ENCODE measurements at regions not wholly inside any gene's neighbourhood (a gene's known extent, or its start where the extent isn't known, plus 50 kb on each side); places are given as distances from the start of the nearest gene placed in this dataset.

DNA sequence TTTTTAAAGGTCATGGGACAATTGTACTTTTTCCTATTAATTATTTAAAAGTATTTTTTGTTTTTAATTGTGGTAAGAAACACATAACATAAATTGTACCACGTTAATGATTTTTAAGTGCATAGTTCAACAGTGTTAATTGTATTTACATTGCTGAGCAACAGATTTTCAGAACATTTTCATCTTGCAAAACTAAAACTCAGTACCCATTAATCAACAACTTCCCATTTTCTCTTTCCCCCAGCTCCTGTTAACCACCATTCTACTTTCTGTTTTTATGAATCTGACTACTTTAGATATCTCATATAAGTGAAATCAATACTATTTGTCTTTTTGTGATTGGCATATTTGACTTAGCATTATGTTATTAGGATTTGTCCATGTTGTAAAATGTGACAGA is 483.9 kb upstream of the ZNF804A start:
- H3K4me3 ChIP-seq (replicated peaks in 1 of 2; ENCODE audit: low read depth in 2 of 2, low read length in 2 of 2): no peak overlapping the region
- DNase-seq (ENCODE audit: low read depth in 2 of 2): no peak
- TF ChIP-seq, protein P1, sequence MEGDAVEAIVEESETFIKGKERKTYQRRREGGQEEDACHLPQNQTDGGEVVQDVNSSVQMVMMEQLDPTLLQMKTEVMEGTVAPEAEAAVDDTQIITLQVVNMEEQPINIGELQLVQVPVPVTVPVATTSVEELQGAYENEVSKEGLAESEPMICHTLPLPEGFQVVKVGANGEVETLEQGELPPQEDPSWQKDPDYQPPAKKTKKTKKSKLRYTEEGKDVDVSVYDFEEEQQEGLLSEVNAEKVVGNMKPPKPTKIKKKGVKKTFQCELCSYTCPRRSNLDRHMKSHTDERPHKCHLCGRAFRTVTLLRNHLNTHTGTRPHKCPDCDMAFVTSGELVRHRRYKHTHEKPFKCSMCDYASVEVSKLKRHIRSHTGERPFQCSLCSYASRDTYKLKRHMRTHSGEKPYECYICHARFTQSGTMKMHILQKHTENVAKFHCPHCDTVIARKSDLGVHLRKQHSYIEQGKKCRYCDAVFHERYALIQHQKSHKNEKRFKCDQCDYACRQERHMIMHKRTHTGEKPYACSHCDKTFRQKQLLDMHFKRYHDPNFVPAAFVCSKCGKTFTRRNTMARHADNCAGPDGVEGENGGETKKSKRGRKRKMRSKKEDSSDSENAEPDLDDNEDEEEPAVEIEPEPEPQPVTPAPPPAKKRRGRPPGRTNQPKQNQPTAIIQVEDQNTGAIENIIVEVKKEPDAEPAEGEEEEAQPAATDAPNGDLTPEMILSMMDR (IDR thresholded peaks at IDR 0.05; ENCODE audit: low read depth, low read length): no peak

DNA sequence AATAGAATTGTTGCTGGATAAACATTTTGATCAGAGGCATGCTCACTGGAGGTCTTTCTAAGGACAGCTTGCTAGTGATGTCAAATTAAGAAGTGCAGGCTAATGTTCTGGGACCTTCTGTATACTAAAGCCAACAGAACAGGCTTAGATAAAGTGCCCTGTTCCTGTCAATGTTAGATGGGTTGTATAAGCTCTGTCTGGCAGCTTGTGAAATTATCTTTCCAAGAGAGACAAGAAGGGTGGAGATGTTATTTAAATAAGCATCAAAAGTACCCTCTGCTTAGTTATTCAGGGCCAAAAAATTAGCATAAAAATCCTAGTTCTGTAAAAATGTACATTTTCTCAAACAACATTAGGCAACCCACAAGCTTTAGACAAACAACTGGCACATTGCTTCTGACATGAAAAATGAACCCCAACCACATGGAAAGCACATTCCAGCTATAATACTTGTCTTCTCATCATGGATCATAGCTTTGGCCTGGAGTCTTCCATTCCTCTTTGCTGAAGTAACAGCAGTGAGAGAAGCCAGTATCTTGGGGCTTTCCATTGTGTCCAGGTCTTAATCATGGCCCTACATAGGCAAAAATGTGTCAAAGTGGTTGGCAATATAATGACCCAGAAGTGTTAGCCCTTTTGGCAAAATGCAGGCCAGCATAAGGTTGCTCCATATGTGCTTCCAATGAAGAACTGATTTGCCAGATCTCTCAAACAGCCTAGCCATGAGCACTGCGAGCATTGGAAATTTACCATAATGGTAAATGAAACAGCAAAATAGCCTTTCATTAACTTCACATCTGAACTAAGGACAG is 478.1 kb upstream of the ZNF804A start:
- TF ChIP-seq, protein P1 (IDR thresholded peaks at IDR 0.05; ENCODE audit: low read depth, low read length): no peak
- DNase-seq (ENCODE audit: low read depth in 2 of 2): no peak
- no peak overlapping the region for H3K4me3 ChIP-seq (replicated peaks in 1 of 2; ENCODE audit: low read depth in 2 of 2, low read length in 2 of 2)

DNA sequence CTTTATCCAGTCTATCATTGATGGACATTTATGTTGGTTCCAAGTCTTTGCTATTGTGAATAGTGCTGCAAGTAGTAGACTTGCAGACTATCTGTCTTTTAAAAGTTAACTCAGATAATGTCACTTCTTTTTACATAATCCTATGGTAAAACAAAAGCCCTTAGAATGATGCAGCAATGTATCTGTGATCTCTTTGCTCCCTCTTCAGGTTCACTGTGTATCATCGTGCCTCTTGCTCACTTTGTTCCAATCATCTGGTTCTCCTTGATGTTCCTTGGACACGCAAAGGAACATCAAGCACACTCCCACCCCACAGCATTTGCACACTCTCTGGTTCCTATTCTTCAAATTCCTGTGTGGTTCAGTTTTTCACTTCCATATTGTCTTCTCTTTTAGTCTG is 472.5 kb upstream of the ZNF804A start:
- no peak overlapping the region for H3K4me3 ChIP-seq (replicated peaks in 1 of 2; ENCODE audit: low read depth in 2 of 2, low read length in 2 of 2)
- TF ChIP-seq, protein P1 (IDR thresholded peaks at IDR 0.05; ENCODE audit: low read depth, low read length): no peak
- DNase-seq (ENCODE audit: low read depth in 2 of 2): no peak

DNA sequence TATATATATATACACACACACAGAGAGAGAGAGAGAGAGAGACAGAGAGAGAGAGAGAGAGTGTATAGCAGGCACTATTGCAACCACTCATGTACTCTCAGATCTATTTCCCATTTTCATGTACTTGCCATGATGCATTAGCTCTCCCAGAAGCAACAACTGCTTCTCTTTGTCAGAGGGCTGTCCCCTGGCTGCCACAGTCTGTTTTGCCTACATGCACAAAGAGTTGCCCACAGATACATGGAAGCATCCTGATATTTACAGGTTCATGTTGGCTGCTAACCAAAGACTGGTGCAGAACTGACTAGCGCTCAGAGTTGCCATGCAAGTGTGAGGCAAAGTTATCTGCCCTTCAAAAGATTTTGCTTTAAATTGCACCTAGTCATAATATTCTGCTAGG is 469.3 kb upstream of the ZNF804A start:
- no peak for DNase-seq (ENCODE audit: low read depth in 2 of 2)
- no peak overlapping the region for H3K4me3 ChIP-seq (replicated peaks in 1 of 2; ENCODE audit: low read depth in 2 of 2, low read length in 2 of 2)
- TF ChIP-seq, protein P1 (IDR thresholded peaks at IDR 0.05; ENCODE audit: low read depth, low read length): no peak

DNA sequence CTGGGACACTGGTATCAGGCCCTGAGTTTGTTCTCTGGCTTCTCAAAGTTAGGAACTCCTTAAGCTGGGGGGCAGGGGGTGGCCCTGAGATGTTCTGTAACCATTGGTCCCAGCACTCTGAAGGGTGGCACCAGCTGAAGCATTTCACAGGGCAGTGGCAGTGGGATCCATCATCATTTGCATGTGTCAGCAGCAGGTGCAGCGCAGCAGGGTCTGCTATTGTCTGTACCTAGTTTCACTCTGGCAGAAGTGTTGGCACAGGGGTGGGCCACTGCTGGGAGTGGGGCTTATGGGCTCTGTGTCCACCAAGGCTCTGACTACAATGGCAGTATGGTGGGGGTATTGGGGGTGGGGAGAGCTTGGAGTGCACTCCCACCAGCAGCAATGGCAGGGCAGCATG is 460.4 kb upstream of the ZNF804A start:
- TF ChIP-seq, protein P1 (IDR thresholded peaks at IDR 0.05; ENCODE audit: low read depth, low read length): no peak
- H3K4me3 ChIP-seq (replicated peaks in 1 of 2; ENCODE audit: low read depth in 2 of 2, low read length in 2 of 2): no peak overlapping the region

DNA sequence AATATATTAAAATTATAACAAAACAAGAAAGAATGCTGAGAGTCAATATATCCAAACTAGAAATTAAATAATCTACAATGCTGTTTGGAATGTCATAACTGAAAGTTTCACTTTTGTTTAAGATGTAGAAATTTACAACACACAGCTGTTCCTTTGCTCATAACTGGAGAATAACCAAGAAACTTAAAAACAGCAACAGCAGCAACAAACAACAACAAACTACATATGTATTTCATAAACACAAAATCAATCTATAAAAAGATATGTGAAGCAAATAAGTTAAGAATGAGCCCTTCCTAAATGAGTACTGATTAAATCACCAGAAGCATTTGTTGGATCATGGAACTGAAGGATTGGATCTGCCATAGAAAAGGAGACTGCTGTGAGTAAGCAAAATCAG is 456.5 kb upstream of the ZNF804A start:
- TF ChIP-seq, protein P1 (IDR thresholded peaks at IDR 0.05; ENCODE audit: low read depth, low read length): no peak
- DNase-seq (ENCODE audit: low read depth in 2 of 2): no peak
- no peak overlapping the region for H3K4me3 ChIP-seq (replicated peaks in 1 of 2; ENCODE audit: low read depth in 2 of 2, low read length in 2 of 2)

More for the DNA sequence above, 460.4 kb upstream of the ZNF804A start:
- DNase-seq (ENCODE audit: low read depth in 2 of 2): no peak
